Activated naive CD8-positive, alpha-beta T cell treated with anti-CD3 and anti-CD28 coated beads for 36 hours (primary cell): ENCODE measurements at regions not wholly inside any gene's neighbourhood (a gene's known extent, or its start where the extent isn't known, plus 50 kb on each side); places are given as distances from the start of the nearest gene placed in this dataset.

Experiments
- DNase-seq: peaks from one replicate; pipeline ENCODE4 v3.0.0; 2021
- H3K27ac Mint-ChIP-seq: one replicate; pipeline ENCODE4 v1.8.0; 2022; ENCODE audit warnings: mild to moderate bottlenecking, moderate library complexity, mixed read lengths
- H3K27me3 Mint-ChIP-seq: one replicate; pipeline ENCODE4 v1.8.0; 2022; ENCODE audit warnings: mild to moderate bottlenecking, mixed read lengths
- H3K36me3 Mint-ChIP-seq: one replicate; pipeline ENCODE4 v1.8.0; 2021; ENCODE audit warnings: mild to moderate bottlenecking, mixed read lengths
- H3K4me1 Mint-ChIP-seq: one replicate; pipeline ENCODE4 v1.8.0; 2021; ENCODE audit warnings: mixed read lengths
- H3K4me3 Mint-ChIP-seq: one replicate; pipeline ENCODE4 v1.8.0; 2022; ENCODE audit warnings: mild to moderate bottlenecking, moderate library complexity, mixed read lengths
- H3K9me3 Mint-ChIP-seq: one replicate; pipeline ENCODE4 v1.8.0; 2022; ENCODE audit warnings: mixed read lengths

- Mint-ChIP-seq H3K27ac (no peak overlapping the region), H3K36me3 (no peaks in the 10 kb centered on the region), H3K9me3 (no peaks in the 10 kb centered on the region), H3K4me3 (no peak overlapping the region), H3K4me1 (no peaks in the 10 kb centered on the region), H3K27me3 (no peaks in the 10 kb centered on the region)
- no peak for DNase-seq
Observed at GRCh38 chr22:48618326-48618725, 1209.3 kb downstream of the BRD1 start.

GRCh38 chr22:48616656-48617055 lies 1211.0 kb downstream of the BRD1 start:
- no peaks in the 10 kb centered on the region for H3K27me3 Mint-ChIP-seq
- no peak overlapping the region for H3K4me3 Mint-ChIP-seq
- H3K4me1 Mint-ChIP-seq: no peaks in the 10 kb centered on the region
- DNase-seq: no peak
- H3K9me3 Mint-ChIP-seq: no peaks in the 10 kb centered on the region
- H3K27ac Mint-ChIP-seq: no peak overlapping the region
- H3K36me3 Mint-ChIP-seq: no peaks in the 10 kb centered on the region

- Mint-ChIP-seq H3K27ac (no peak overlapping the region), H3K4me3 (no peak overlapping the region), H3K4me1 (no peaks in the 10 kb centered on the region), H3K9me3 (no peaks in the 10 kb centered on the region), H3K27me3 (no peaks in the 10 kb centered on the region), H3K36me3 (no peaks in the 10 kb centered on the region)
- DNase-seq: no peak
Observed at GRCh38 chr22:48615171-48616008, 1212.3 kb downstream of the BRD1 start.

- Mint-ChIP-seq H3K36me3 (no peaks in the 10 kb centered on the region), H3K4me3 (no peak overlapping the region), H3K9me3 (no peaks in the 10 kb centered on the region), H3K27ac (no peak overlapping the region), H3K27me3 (no peaks in the 10 kb centered on the region), H3K4me1 (no peaks in the 10 kb centered on the region)
- no peak for DNase-seq
Observed at GRCh38 chr22:48613566-48614200, 1214.0 kb downstream of the BRD1 start.

GRCh38 chr22:48612077-48612995 lies 1215.3 kb downstream of the BRD1 start:
- Mint-ChIP-seq H3K27ac (no peak overlapping the region), H3K4me3 (no peak overlapping the region), H3K27me3 (no peaks in the 10 kb centered on the region), H3K9me3 (peaks cover 2% of the 10 kb centered on the region), H3K36me3 (no peaks in the 10 kb centered on the region), H3K4me1 (no peaks in the 10 kb centered on the region)
- DNase-seq: no peak

- no peaks in the 10 kb centered on the region for H3K27me3 Mint-ChIP-seq
- no peak overlapping the region for H3K4me3 Mint-ChIP-seq
- no peaks in the 10 kb centered on the region for H3K4me1 Mint-ChIP-seq
- no peaks in the 10 kb centered on the region for H3K36me3 Mint-ChIP-seq
- DNase-seq: no peak
- H3K9me3 Mint-ChIP-seq: peaks cover 8% of the 10 kb centered on the region
- H3K27ac Mint-ChIP-seq: no peak overlapping the region
Observed at GRCh38 chr22:48609279-48609865, 1218.3 kb downstream of the BRD1 start.

- Mint-ChIP-seq H3K4me3 (no peak overlapping the region), H3K9me3 (peaks cover 8% of the 10 kb centered on the region), H3K36me3 (no peaks in the 10 kb centered on the region), H3K27me3 (no peaks in the 10 kb centered on the region), H3K27ac (peak overlapping the region; percentile 14), H3K4me1 (no peaks in the 10 kb centered on the region)
- DNase-seq: no peak
Observed at GRCh38 chr22:48607901-48608662, 1219.6 kb downstream of the BRD1 start.

GRCh38 chr22:48606684-48607307 lies 1220.9 kb downstream of the BRD1 start:
- Mint-ChIP-seq H3K4me1 (no peaks in the 10 kb centered on the region), H3K4me3 (no peak overlapping the region), H3K36me3 (no peaks in the 10 kb centered on the region), H3K9me3 (peaks cover 8% of the 10 kb centered on the region), H3K27ac (no peak overlapping the region), H3K27me3 (no peaks in the 10 kb centered on the region)
- DNase-seq: no peak

- DNase-seq: no peak
- Mint-ChIP-seq H3K27ac (no peak overlapping the region), H3K36me3 (no peaks in the 10 kb centered on the region), H3K4me3 (no peak overlapping the region), H3K27me3 (no peaks in the 10 kb centered on the region), H3K9me3 (peaks cover 8% of the 10 kb centered on the region), H3K4me1 (no peaks in the 10 kb centered on the region)
Observed at GRCh38 chr22:48605856-48606481, 1221.7 kb downstream of the BRD1 start.

- DNase-seq: no peak
- H3K4me1 Mint-ChIP-seq: no peaks in the 10 kb centered on the region
- no peaks in the 10 kb centered on the region for H3K36me3 Mint-ChIP-seq
- peaks cover 8% of the 10 kb centered on the region for H3K9me3 Mint-ChIP-seq
- H3K4me3 Mint-ChIP-seq: no peak overlapping the region
- no peak overlapping the region for H3K27ac Mint-ChIP-seq
- H3K27me3 Mint-ChIP-seq: no peaks in the 10 kb centered on the region
Observed at GRCh38 chr22:48605125-48605524, 1222.5 kb downstream of the BRD1 start.

GRCh38 chr22:48603621-48604320 lies 1223.9 kb downstream of the BRD1 start:
- Mint-ChIP-seq H3K4me1 (no peaks in the 10 kb centered on the region), H3K4me3 (no peak overlapping the region)
- DNase-seq: no peak

GRCh38 chr22:48602805-48603518 lies 1224.7 kb downstream of the BRD1 start:
- Mint-ChIP-seq H3K27ac (no peak overlapping the region), H3K4me3 (no peak overlapping the region), H3K4me1 (no peaks in the 10 kb centered on the region), H3K36me3 (no peaks in the 10 kb centered on the region), H3K27me3 (no peaks in the 10 kb centered on the region), H3K9me3 (peaks cover 11% of the 10 kb centered on the region)
- DNase-seq: no peak

More at GRCh38 chr22:48603621-48604320, 1223.9 kb downstream of the BRD1 start:
- no peaks in the 10 kb centered on the region for H3K27me3 Mint-ChIP-seq
- H3K27ac Mint-ChIP-seq: no peak overlapping the region
- peaks cover 8% of the 10 kb centered on the region for H3K9me3 Mint-ChIP-seq
- H3K36me3 Mint-ChIP-seq: no peaks in the 10 kb centered on the region

- no peaks in the 10 kb centered on the region for H3K27me3 Mint-ChIP-seq
- H3K4me1 Mint-ChIP-seq: no peaks in the 10 kb centered on the region
- no peaks in the 10 kb centered on the region for H3K36me3 Mint-ChIP-seq
- no peak for DNase-seq
- no peak overlapping the region for H3K27ac Mint-ChIP-seq
- no peak overlapping the region for H3K4me3 Mint-ChIP-seq
- H3K9me3 Mint-ChIP-seq: peaks cover 11% of the 10 kb centered on the region
Observed at GRCh38 chr22:48600681-48601080, 1227.0 kb downstream of the BRD1 start.
